IPS-18a (cell line): ENCODE measurements at regions not wholly inside any gene's neighbourhood (a gene's known extent, or its start where the extent isn't known, plus 50 kb on each side); places are given as distances from the start of the nearest gene placed in this dataset.

ENCODE experiments used
- H3K27ac ChIP-seq: one replicate; pipeline ENCODE4 v1.5.1; 2013; ENCODE audit warnings: low read length
- H3K27me3 ChIP-seq: one replicate; pipeline ENCODE4 v1.6.1; 2013; ENCODE audit warnings: mild to moderate bottlenecking, low read length; ENCODE audit not compliant: control insufficient read depth, insufficient read depth
- H3K36me3 ChIP-seq: one replicate; pipeline ENCODE4 v1.6.1; 2013; ENCODE audit warnings: low read depth, low read length; ENCODE audit not compliant: control insufficient read depth
- H3K4me1 ChIP-seq: one replicate; pipeline ENCODE4 v1.6.1; 2013; ENCODE audit warnings: low read depth, low read length; ENCODE audit not compliant: control insufficient read depth
- H3K4me3 ChIP-seq: one replicate; pipeline ENCODE4 v1.5.1; 2013; ENCODE audit warnings: low read length
- H3K9ac ChIP-seq: one replicate; pipeline ENCODE4 v1.6.1; 2013; ENCODE audit warnings: mild to moderate bottlenecking, low read length, moderate library complexity
- H3K9me3 ChIP-seq: one replicate; pipeline ENCODE4 v1.6.1; 2013; ENCODE audit warnings: low read depth, low read length; ENCODE audit not compliant: control insufficient read depth

- no peak overlapping the region for H3K9ac ChIP-seq
- no peak overlapping the region for H3K27ac ChIP-seq
- H3K27me3 ChIP-seq: no peaks in the 10 kb centered on the region
- H3K36me3 ChIP-seq: no peaks in the 10 kb centered on the region
- H3K9me3 ChIP-seq: no peaks in the 10 kb centered on the region
- no peak overlapping the region for H3K4me3 ChIP-seq
- peaks cover 4% of the 10 kb centered on the region for H3K4me1 ChIP-seq
Observed at GRCh38 chr17:77877036-77877435, 81.5 kb upstream of the TNRC6C start.

- peaks cover 4% of the 10 kb centered on the region for H3K4me1 ChIP-seq
- H3K9ac ChIP-seq: no peak overlapping the region
- no peaks in the 10 kb centered on the region for H3K9me3 ChIP-seq
- H3K36me3 ChIP-seq: no peaks in the 10 kb centered on the region
- H3K4me3 ChIP-seq: no peak overlapping the region
- no peak overlapping the region for H3K27ac ChIP-seq
- H3K27me3 ChIP-seq: no peaks in the 10 kb centered on the region
Observed at GRCh38 chr17:77877646-77878355, 80.7 kb upstream of the TNRC6C start.

- no peaks in the 10 kb centered on the region for H3K9me3 ChIP-seq
- H3K27me3 ChIP-seq: no peaks in the 10 kb centered on the region
- H3K9ac ChIP-seq: no peak overlapping the region
Observed at GRCh38 chr17:77879226-77879895, 79.1 kb upstream of the TNRC6C start.

GRCh38 chr17:77879896-77880280 is 78.6 kb upstream of the TNRC6C start:
- Histone ChIP-seq H3K27ac (no peak overlapping the region), H3K9ac (no peak overlapping the region), H3K27me3 (no peaks in the 10 kb centered on the region), H3K36me3 (no peaks in the 10 kb centered on the region), H3K4me1 (peaks cover 4% of the 10 kb centered on the region), H3K9me3 (no peaks in the 10 kb centered on the region), H3K4me3 (no peak overlapping the region)

More at GRCh38 chr17:77879226-77879895, 79.1 kb upstream of the TNRC6C start:
- no peaks in the 10 kb centered on the region for H3K36me3 ChIP-seq
- H3K27ac ChIP-seq: no peak overlapping the region
- H3K4me3 ChIP-seq: no peak overlapping the region
- peaks cover 4% of the 10 kb centered on the region for H3K4me1 ChIP-seq

- Histone ChIP-seq H3K9ac (no peak overlapping the region), H3K27me3 (peaks cover 3% of the 10 kb centered on the region), H3K36me3 (no peaks in the 10 kb centered on the region), H3K27ac (no peak overlapping the region), H3K4me3 (no peak overlapping the region), H3K4me1 (peaks cover 4% of the 10 kb centered on the region), H3K9me3 (no peaks in the 10 kb centered on the region)
Observed at GRCh38 chr17:77880711-77881450, 77.6 kb upstream of the TNRC6C start.

GRCh38 chr17:77881545-77881944 is 77.0 kb upstream of the TNRC6C start:
- Histone ChIP-seq H3K9me3 (no peaks in the 10 kb centered on the region), H3K4me3 (no peak overlapping the region), H3K4me1 (peaks cover 4% of the 10 kb centered on the region), H3K36me3 (no peaks in the 10 kb centered on the region), H3K27me3 (peaks cover 10% of the 10 kb centered on the region), H3K27ac (no peak overlapping the region), H3K9ac (no peak overlapping the region)

- Histone ChIP-seq H3K4me3 (no peak overlapping the region), H3K27ac (no peak overlapping the region), H3K9ac (no peak overlapping the region), H3K27me3 (peaks cover 15% of the 10 kb centered on the region), H3K36me3 (no peaks in the 10 kb centered on the region), H3K4me1 (peaks cover 5% of the 10 kb centered on the region), H3K9me3 (no peaks in the 10 kb centered on the region)
Observed at GRCh38 chr17:77882040-77882439, 76.5 kb upstream of the TNRC6C start.

GRCh38 chr17:77882481-77883212 is 75.9 kb upstream of the TNRC6C start:
- H3K36me3 ChIP-seq: no peaks in the 10 kb centered on the region
- peaks cover 21% of the 10 kb centered on the region for H3K27me3 ChIP-seq
- no peak overlapping the region for H3K4me3 ChIP-seq
- peaks cover 11% of the 10 kb centered on the region for H3K4me1 ChIP-seq
- H3K27ac ChIP-seq: no peak overlapping the region
- no peak overlapping the region for H3K9ac ChIP-seq
- no peaks in the 10 kb centered on the region for H3K9me3 ChIP-seq

- Histone ChIP-seq H3K36me3 (no peaks in the 10 kb centered on the region), H3K4me3 (no peak overlapping the region), H3K27ac (no peak overlapping the region), H3K4me1 (peaks cover 11% of the 10 kb centered on the region), H3K9me3 (no peaks in the 10 kb centered on the region), H3K27me3 (peaks cover 27% of the 10 kb centered on the region), H3K9ac (no peak overlapping the region)
Observed at GRCh38 chr17:77883213-77883650, 75.3 kb upstream of the TNRC6C start.

GRCh38 chr17:77884019-77884418 is 74.5 kb upstream of the TNRC6C start:
- Histone ChIP-seq H3K9me3 (no peaks in the 10 kb centered on the region), H3K9ac (no peak overlapping the region), H3K4me3 (no peak overlapping the region), H3K4me1 (peaks cover 11% of the 10 kb centered on the region), H3K27me3 (peaks cover 35% of the 10 kb centered on the region), H3K36me3 (no peaks in the 10 kb centered on the region), H3K27ac (no peak overlapping the region)

- Histone ChIP-seq H3K9ac (no peak overlapping the region), H3K9me3 (no peaks in the 10 kb centered on the region), H3K27ac (no peak overlapping the region), H3K4me3 (no peak overlapping the region), H3K36me3 (no peaks in the 10 kb centered on the region), H3K27me3 (peaks cover 41% of the 10 kb centered on the region), H3K4me1 (peaks cover 11% of the 10 kb centered on the region)
Observed at GRCh38 chr17:77884967-77885641, 73.4 kb upstream of the TNRC6C start.
